Duodenal mucosa (tissue), 2 donors: ENCODE measurements at regions not wholly inside any gene's neighbourhood (a gene's known extent, or its start where the extent isn't known, plus 50 kb on each side); places are given as distances from the start of the nearest gene placed in this dataset.

Source experiments
- H3K27ac ChIP-seq: one replicate; pipeline ENCODE4 v1.7.0; 2013; ENCODE audit warnings: low read depth, low read length
- H3K27me3 ChIP-seq, 2 donors: one replicate each; pipeline ENCODE4 v1.7.0; 2013; ENCODE audit warnings: low read length in 2 of 2, control low read depth in 1 of 2; ENCODE audit not compliant: insufficient read depth in 2 of 2, control insufficient read depth in 1 of 2
- H3K36me3 ChIP-seq, 2 donors: one replicate each; pipeline ENCODE4 v1.7.0; 2013; ENCODE audit warnings: low read length in 2 of 2, control low read depth in 1 of 2; ENCODE audit not compliant: insufficient read depth in 2 of 2, control insufficient read depth in 1 of 2
- H3K4me1 ChIP-seq, 2 donors: one replicate each; pipeline ENCODE4 v1.7.0; 2013; ENCODE audit warnings: low read length in 2 of 2, control low read depth in 1 of 2; ENCODE audit not compliant: insufficient read depth in 2 of 2, control insufficient read depth in 1 of 2
- H3K4me3 ChIP-seq, 2 donors: one replicate each; pipeline ENCODE4 v1.7.0; 2013; ENCODE audit warnings: low read length in 2 of 2, low read depth in 1 of 2
- H3K9ac ChIP-seq, 2 donors: one replicate each; pipeline ENCODE4 v1.7.0; 2013; ENCODE audit warnings: low read length in 2 of 2, low read depth in 1 of 2
- H3K9me3 ChIP-seq, 2 donors: one replicate each; pipeline ENCODE4 v1.7.0; 2013; ENCODE audit warnings: low read length in 2 of 2, control low read depth in 1 of 2; ENCODE audit not compliant: control insufficient read depth in 1 of 2

GRCh38 chr4:12703036-12703435, 781.1 kb downstream of the RAB28 start:
- no peaks in the 10 kb centered on the region for H3K27me3 ChIP-seq
- no peaks in the 10 kb centered on the region for H3K36me3 ChIP-seq
- H3K9ac ChIP-seq, result no peak overlapping the region

GRCh38 chr4:12701384-12701783, 782.8 kb downstream of the RAB28 start:
- no peaks in the 10 kb centered on the region for H3K27me3 ChIP-seq
- no peak overlapping the region for H3K4me3 ChIP-seq
- no peak overlapping the region for H3K9ac ChIP-seq
- no peak overlapping the region for H3K27ac ChIP-seq
- no peaks in the 10 kb centered on the region for H3K9me3 ChIP-seq
- H3K4me1 ChIP-seq, result no peaks in the 10 kb centered on the region
- H3K36me3 ChIP-seq, result no peaks in the 10 kb centered on the region

More at GRCh38 chr4:12703036-12703435, 781.1 kb downstream of the RAB28 start:
- H3K9me3 ChIP-seq, result no peaks in the 10 kb centered on the region
- no peaks in the 10 kb centered on the region for H3K4me1 ChIP-seq
- no peak overlapping the region for H3K27ac ChIP-seq
- H3K4me3 ChIP-seq, result no peak overlapping the region

GRCh38 chr4:12697970-12698369, 786.2 kb downstream of the RAB28 start:
- no peaks in the 10 kb centered on the region for H3K4me1 ChIP-seq
- H3K27me3 ChIP-seq, result no peaks in the 10 kb centered on the region
- no peak overlapping the region for H3K4me3 ChIP-seq
- no peaks in the 10 kb centered on the region for H3K9me3 ChIP-seq
- no peaks in the 10 kb centered on the region for H3K36me3 ChIP-seq
- H3K27ac ChIP-seq, result no peak overlapping the region
- H3K9ac ChIP-seq, result no peak overlapping the region

GRCh38 chr4:12692815-12693214, 791.3 kb downstream of the RAB28 start:
- H3K9ac ChIP-seq, result no peak overlapping the region
- H3K36me3 ChIP-seq, result no peaks in the 10 kb centered on the region
- H3K27ac ChIP-seq, result no peak overlapping the region
- no peaks in the 10 kb centered on the region for H3K4me1 ChIP-seq
- H3K9me3 ChIP-seq, result no peaks in the 10 kb centered on the region
- H3K4me3 ChIP-seq, result no peak overlapping the region
- no peaks in the 10 kb centered on the region for H3K27me3 ChIP-seq

- Histone ChIP-seq H3K27me3 (no peaks in the 10 kb centered on the region), H3K9ac (no peak overlapping the region), H3K4me1 (no peaks in the 10 kb centered on the region), H3K36me3 (no peaks in the 10 kb centered on the region), H3K27ac (no peak overlapping the region), H3K9me3 (no peaks in the 10 kb centered on the region), H3K4me3 (no peak overlapping the region)
Measured at GRCh38 chr4:12691168-12691567, 793.0 kb downstream of the RAB28 start.

GRCh38 chr4:12689457-12689856, 794.7 kb downstream of the RAB28 start:
- no peaks in the 10 kb centered on the region for H3K4me1 ChIP-seq
- H3K27ac ChIP-seq, result no peak overlapping the region
- no peaks in the 10 kb centered on the region for H3K27me3 ChIP-seq
- H3K9ac ChIP-seq, result no peak overlapping the region
- no peaks in the 10 kb centered on the region for H3K9me3 ChIP-seq
- no peak overlapping the region for H3K4me3 ChIP-seq
- no peaks in the 10 kb centered on the region for H3K36me3 ChIP-seq

GRCh38 chr4:12679217-12679616, 804.9 kb downstream of the RAB28 start:
- H3K4me3 ChIP-seq, result no peak overlapping the region

GRCh38 chr4:12674184-12674583, 810.0 kb downstream of the RAB28 start:
- Histone ChIP-seq H3K9ac (no peak overlapping the region), H3K27ac (no peak overlapping the region), H3K4me3 (no peak overlapping the region), H3K4me1 (no peaks in the 10 kb centered on the region), H3K9me3 (peaks cover 5 to 7% of the 10 kb centered on the region in 2 donors), H3K27me3 (no peaks in the 10 kb centered on the region), H3K36me3 (no peaks in the 10 kb centered on the region)

More at GRCh38 chr4:12679217-12679616, 804.9 kb downstream of the RAB28 start:
- Histone ChIP-seq H3K9ac (no peak overlapping the region), H3K27ac (no peak overlapping the region), H3K4me1 (no peaks in the 10 kb centered on the region), H3K9me3 (peaks cover 5 to 6% of the 10 kb centered on the region in 2 donors), H3K36me3 (no peaks in the 10 kb centered on the region), H3K27me3 (no peaks in the 10 kb centered on the region)

- H3K4me3 ChIP-seq, result no peak overlapping the region
- no peaks in the 10 kb centered on the region for H3K36me3 ChIP-seq
- H3K27me3 ChIP-seq, result no peaks in the 10 kb centered on the region
- H3K9me3 ChIP-seq, result peaks cover 5 to 7% of the 10 kb centered on the region in 2 donors
- no peak overlapping the region for H3K27ac ChIP-seq
- no peak overlapping the region for H3K9ac ChIP-seq
- H3K4me1 ChIP-seq, result no peaks in the 10 kb centered on the region
Measured at GRCh38 chr4:12672303-12672702, 811.8 kb downstream of the RAB28 start.

- no peak overlapping the region for H3K4me3 ChIP-seq
- no peak overlapping the region for H3K27ac ChIP-seq
- no peak overlapping the region for H3K9ac ChIP-seq
- no peaks in the 10 kb centered on the region for H3K36me3 ChIP-seq
- no peaks in the 10 kb centered on the region for H3K4me1 ChIP-seq
- H3K9me3 ChIP-seq, result no peaks in the 10 kb centered on the region
- H3K27me3 ChIP-seq, result no peaks in the 10 kb centered on the region
Measured at GRCh38 chr4:12658146-12658545, 826.0 kb downstream of the RAB28 start.

GRCh38 chr4:12651876-12652275, 832.3 kb downstream of the RAB28 start:
- no peaks in the 10 kb centered on the region for H3K4me1 ChIP-seq
- no peak overlapping the region for H3K4me3 ChIP-seq
- no peak overlapping the region for H3K9ac ChIP-seq
- no peaks in the 10 kb centered on the region for H3K27me3 ChIP-seq
- no peaks in the 10 kb centered on the region for H3K36me3 ChIP-seq
- H3K27ac ChIP-seq, result no peak overlapping the region
- no peaks in the 10 kb centered on the region for H3K9me3 ChIP-seq
